GM12891 (cell line): ENCODE measurements at regions not wholly inside any gene's neighbourhood (a gene's known extent, or its start where the extent isn't known, plus 50 kb on each side); places are given as distances from the start of the nearest gene placed in this dataset.

Source experiments
- PAX5 ChIP-seq: IDR thresholded peaks from 2 replicates; pipeline ENCODE4 v1.6.1; 2011; ENCODE audit warnings: low read length, moderate library complexity, mild to moderate bottlenecking; ENCODE audit not compliant: insufficient read depth, severe bottlenecking
- POLR2A ChIP-seq: IDR thresholded peaks from 2 replicates; pipeline ENCODE4 v1.6.1; 2011; ENCODE audit warnings: low read depth, low read length, control low read depth
- POLR2AphosphoS5 ChIP-seq: IDR thresholded peaks from 2 replicates; pipeline ENCODE4 v1.6.1; 2011; ENCODE audit warnings: low read depth, low read length, control low read depth
- POU2F2 ChIP-seq: IDR thresholded peaks from 2 replicates; pipeline ENCODE4 v1.6.1; 2011; ENCODE audit warnings: low read depth, mild to moderate bottlenecking, control low read depth, low read length, moderate library complexity
- SPI1 ChIP-seq: IDR thresholded peaks from 2 replicates; pipeline ENCODE4 v1.6.1; 2011; ENCODE audit warnings: low read depth, low read length, control low read depth
- TAF1 ChIP-seq: IDR thresholded peaks from 2 replicates; pipeline ENCODE4 v1.6.1; 2011; ENCODE audit warnings: low read depth, low read length, control low read depth

GRCh38 chr1:81706650-81707435, 93.9 kb upstream of the ADGRL2 start:
- TF ChIP-seq POLR2A (no peak), POLR2AphosphoS5 (no peak), TAF1 (no peak), SPI1 (no peak), PAX5 (no peak), POU2F2 (no peak)
